ENCODE measurements at regions not wholly inside any gene's neighbourhood (a gene's known extent, or its start where the extent isn't known, plus 50 kb on each side); places are given as distances from the start of the nearest gene placed in this dataset.
A peak's percentile ranks its signal among the peaks of the same experiment; 100 is the strongest.

GRCh38 chr1:244970236-244970743 lies 105.9 kb upstream of the HNRNPU start:
- Mint-ChIP-seq H3K27ac (peak overlapping the region; percentile 100), H3K36me3 (ENCODE audit: low read depth) (peaks cover 18% of the 10 kb centered on the region), H3K9me3 (no peaks in the 10 kb centered on the region), H3K27me3 (no peaks in the 10 kb centered on the region), H3K4me3 (peak overlapping the region; percentile 95), H3K4me1 (ENCODE audit: low read depth) (peaks cover 30% of the 10 kb centered on the region)
- Histone ChIP-seq H3K9me3 (ENCODE audit: control insufficient read depth in 1 of 2, insufficient read depth in 1 of 2, low read length in 2 of 2) (no peaks in the 10 kb centered on the region), H3K4me3 (ENCODE audit: low read length) (peak overlapping the region; percentile 86), H3K4me1 (ENCODE audit: insufficient read depth, low read length) (peaks cover 6% of the 10 kb centered on the region), H3K27ac (ENCODE audit: low read depth in 1 of 2, low read length in 2 of 2) (peak overlapping the region; percentile 99 to 100), H3K27me3 (ENCODE audit: control insufficient read depth in 1 of 2, insufficient read depth in 2 of 2, low read length in 2 of 2) (no peaks in the 10 kb centered on the region), H3K36me3 (ENCODE audit: insufficient read depth, low read length) (no peaks in the 10 kb centered on the region)
- ChIA-PET CTCF (interaction anchor here (0.8 to 1.7 kb wide), 6 partner anchors 104 to 169 kb away, joined by 3 to 12 read pairs (median 5); partner anchors contain the start of gene COX20), POLR2A (interaction anchor here (0.7 to 8.5 kb wide), 17 partner anchors 13 to 1716 kb away, joined by 3 to 354 read pairs (median 7); partner anchors contain the start of genes ADSS2, CATSPERE, CEP170 and COX20)
- peak; percentile 43 for ATAC-seq (ENCODE audit: poor library complexity)
- peak in 4 of 14 experiments; percentile 53 to 89 (median 68) for DNase-seq
- no peak for TF ChIP-seq CTCF (IDR thresholded peaks at IDR 0.05)
- intact Hi-C loops (cut with DNase I, micrococcal nuclease) = loop anchor here (1.0 to 10.0 kb wide), 8 partner anchors 72 to 675 kb away; partner anchors contain the start of genes ADSS2 (in 1 of the 2), COX20 (in 1 of the 2) and DESI2 (in 1 of the 2)

GRCh38 chr1:244969355-244970235 lies 105.3 kb upstream of the HNRNPU start:
- POLR2A ChIA-PET = interaction anchor here (0.7 to 8.5 kb wide), 22 partner anchors 9 to 1714 kb away, joined by 3 to 354 read pairs (median 4); partner anchors contain the start of genes CATSPERE, CEP170, COX20 and DESI2
- Mint-ChIP-seq H3K27me3 (no peaks in the 10 kb centered on the region), H3K27ac (peak overlapping the region; percentile 100), H3K36me3 (ENCODE audit: low read depth) (peaks cover 18% of the 10 kb centered on the region), H3K9me3 (no peaks in the 10 kb centered on the region), H3K4me3 (peak overlapping the region; percentile 95), H3K4me1 (ENCODE audit: low read depth) (peaks cover 30% of the 10 kb centered on the region)
- Histone ChIP-seq H3K4me1 (ENCODE audit: insufficient read depth, low read length) (peaks cover 6% of the 10 kb centered on the region), H3K9me3 (ENCODE audit: control insufficient read depth in 1 of 2, insufficient read depth in 1 of 2, low read length in 2 of 2) (no peaks in the 10 kb centered on the region), H3K4me3 (ENCODE audit: low read length) (peak overlapping the region; percentile 86), H3K27me3 (ENCODE audit: control insufficient read depth in 1 of 2, insufficient read depth in 2 of 2, low read length in 2 of 2) (no peaks in the 10 kb centered on the region), H3K27ac (ENCODE audit: low read depth in 1 of 2, low read length in 2 of 2) (peak overlapping the region; percentile 99 to 100), H3K36me3 (ENCODE audit: insufficient read depth, low read length) (no peaks in the 10 kb centered on the region)
- no peak for TF ChIP-seq CTCF (IDR thresholded peaks at IDR 0.05)
- DNase-seq (peak; percentile 52 to 93 (median 68)), ATAC-seq (ENCODE audit: poor library complexity) (peak; percentile 42)
- CTCF ChIA-PET = interaction anchor here (0.8 to 1.3 kb wide), 7 partner anchors 51 to 168 kb away, joined by 3 to 5 read pairs (median 3); partner anchors contain the start of gene COX20
- intact Hi-C loops (cut with DNase I, micrococcal nuclease) = loop anchor here (1.0 to 10.0 kb wide), 14 partner anchors 51 to 1965 kb away; partner anchors contain the start of genes ADSS2 (in 1 of the 2), AHCTF1 (in 1 of the 2), COX20 (in 1 of the 2) and DESI2 (in 1 of the 2)

- peaks cover 18% of the 10 kb centered on the region for H3K36me3 Mint-ChIP-seq (ENCODE audit: low read depth)
- no peak for TF ChIP-seq CTCF (IDR thresholded peaks at IDR 0.05)
- no peaks in the 10 kb centered on the region for H3K36me3 ChIP-seq (ENCODE audit: insufficient read depth, low read length)
- H3K27me3 Mint-ChIP-seq = no peaks in the 10 kb centered on the region
- intact Hi-C loops (cut with DNase I, micrococcal nuclease) = loop anchor here (1.0 to 10.0 kb wide), 6 partner anchors 50 to 1966 kb away; partner anchors contain the start of genes AHCTF1 (in 1 of the 2) and HNRNPU (in 1 of the 2)
- DNase-seq (no peak), ATAC-seq (ENCODE audit: poor library complexity) (no peak)
- H3K4me1 ChIP-seq (ENCODE audit: insufficient read depth, low read length) = peaks cover 11% of the 10 kb centered on the region
- H3K9me3 ChIP-seq (ENCODE audit: control insufficient read depth in 1 of 2, insufficient read depth in 1 of 2, low read length in 2 of 2) = no peaks in the 10 kb centered on the region
- H3K4me3 Mint-ChIP-seq = peak overlapping the region; percentile 47
- H3K27ac ChIP-seq (ENCODE audit: low read depth in 1 of 2, low read length in 2 of 2) = peak overlapping the region; percentile 99 to 100
- POLR2A ChIA-PET = interaction anchor here (0.8 to 8.5 kb wide), 20 partner anchors 8 to 1714 kb away, joined by 3 to 354 read pairs (median 4); partner anchors contain the start of genes CATSPERE, CEP170, COX20 and DESI2
- CTCF ChIA-PET = interaction anchor here (1.0 to 1.3 kb wide), 6 partner anchors 50 to 167 kb away, joined by 3 to 4 read pairs (median 3); partner anchors contain the start of gene COX20
- no peaks in the 10 kb centered on the region for H3K9me3 Mint-ChIP-seq
- no peak overlapping the region for H3K4me3 ChIP-seq (ENCODE audit: low read length)
- H3K27ac Mint-ChIP-seq = peak overlapping the region; percentile 100
- H3K27me3 ChIP-seq (ENCODE audit: control insufficient read depth in 1 of 2, insufficient read depth in 2 of 2, low read length in 2 of 2) = no peaks in the 10 kb centered on the region
- peaks cover 38% of the 10 kb centered on the region for H3K4me1 Mint-ChIP-seq (ENCODE audit: low read depth)
Measured at GRCh38 chr1:244968881-244969280, 104.5 kb upstream of the HNRNPU start.
